HG03139 (cell line): ENCODE measurements at regions not wholly inside any gene's neighbourhood (a gene's known extent, or its start where the extent isn't known, plus 50 kb on each side); places are given as distances from the start of the nearest gene placed in this dataset.
A peak's percentile ranks its signal among the peaks of the same experiment; 100 is the strongest.

Experiments used
- ATAC-seq: cut with Tn5 transposase; IDR thresholded peaks from one replicate; pipeline ENCODE4 v1.9.1; 2021; ENCODE audit not compliant: unreplicated experiment

- no peak for ATAC-seq
Observed at GRCh38 chr21:25424634-25425033, 182.6 kb downstream of the MRPL39 start.

GRCh38 chr21:25424048-25424447, 183.2 kb downstream of the MRPL39 start:
- no peak for ATAC-seq

- no peak for ATAC-seq
Observed at GRCh38 chr21:25422610-25423608, 184.4 kb downstream of the MRPL39 start.

GRCh38 chr21:25421321-25422028, 185.8 kb downstream of the MRPL39 start:
- ATAC-seq = peak; percentile 56

- no peak for ATAC-seq
Observed at GRCh38 chr21:25420831-25421230, 186.4 kb downstream of the MRPL39 start.

- ATAC-seq = no peak
Observed at GRCh38 chr21:25416669-25417068, 190.6 kb downstream of the MRPL39 start.

GRCh38 chr21:25412100-25412499, 195.2 kb downstream of the MRPL39 start:
- ATAC-seq = no peak

GRCh38 chr21:25409978-25410377, 197.3 kb downstream of the MRPL39 start:
- no peak for ATAC-seq

- ATAC-seq = no peak
Observed at GRCh38 chr21:25408666-25409065, 198.6 kb downstream of the MRPL39 start.

- no peak for ATAC-seq
Observed at GRCh38 chr21:25406887-25407579, 200.2 kb downstream of the MRPL39 start.

GRCh38 chr21:25405984-25406383, 201.3 kb downstream of the MRPL39 start:
- ATAC-seq = no peak

GRCh38 chr21:25402134-25402961, 204.9 kb downstream of the MRPL39 start:
- no peak for ATAC-seq

- no peak for ATAC-seq
Observed at GRCh38 chr21:25400427-25400826, 206.9 kb downstream of the MRPL39 start.

- no peak for ATAC-seq
Observed at GRCh38 chr21:25398630-25399029, 208.7 kb downstream of the MRPL39 start.

GRCh38 chr21:25396135-25396711, 211.1 kb downstream of the MRPL39 start:
- peak; percentile 86 for ATAC-seq

GRCh38 chr21:25391777-25392176, 215.5 kb downstream of the MRPL39 start:
- no peak for ATAC-seq

- ATAC-seq = no peak
Observed at GRCh38 chr21:25390701-25391100, 216.6 kb downstream of the MRPL39 start.

- no peak for ATAC-seq
Observed at GRCh38 chr21:25387665-25388064, 219.6 kb downstream of the MRPL39 start.

GRCh38 chr21:25385911-25386474, 221.3 kb downstream of the MRPL39 start:
- ATAC-seq = no peak

- no peak for ATAC-seq
Observed at GRCh38 chr21:25385341-25385740, 221.9 kb downstream of the MRPL39 start.
